ENCODE measurements at regions not wholly inside any gene's neighbourhood (a gene's known extent, or its start where the extent isn't known, plus 50 kb on each side); places are given as distances from the start of the nearest gene placed in this dataset.

- intact Hi-C loops (cut with DNase I), result no loop called here
- H3K27ac ChIP-seq, result no peak overlapping the region
- DNase-seq (ENCODE audit: extremely low spot score in 2 of 2), result no peak
- H3K4me3 ChIP-seq, result no peak overlapping the region
- no peaks in the 10 kb centered on the region for H3K9me3 ChIP-seq
- H3K36me3 ChIP-seq, result no peaks in the 10 kb centered on the region
- no peaks in the 10 kb centered on the region for H3K27me3 ChIP-seq
- TF ChIP-seq POLR2AphosphoS5 (IDR thresholded peaks at IDR 0.05; ENCODE audit: insufficient read depth in 1 of 2, low read depth in 1 of 2), result no peak
- TF ChIP-seq POLR2A (IDR thresholded peaks at IDR 0.05), result no peak
- TF ChIP-seq CTCF (IDR thresholded peaks at IDR 0.05), result no peak
- no peaks in the 10 kb centered on the region for H3K4me1 ChIP-seq
These were observed 128.3 kb upstream of the C1orf21 start for GRCh38 chr1:184258525-184258924.

GRCh38 chr1:184260382-184260781 is 126.4 kb upstream of the C1orf21 start:
- no peaks in the 10 kb centered on the region for H3K4me1 ChIP-seq
- no peaks in the 10 kb centered on the region for H3K36me3 ChIP-seq
- intact Hi-C loops (cut with DNase I), result no loop called here
- TF ChIP-seq CTCF (IDR thresholded peaks at IDR 0.05) (no peak), POLR2A (IDR thresholded peaks at IDR 0.05) (no peak), POLR2AphosphoS5 (IDR thresholded peaks at IDR 0.05; ENCODE audit: insufficient read depth in 1 of 2, low read depth in 1 of 2) (no peak)
- H3K4me3 ChIP-seq, result no peak overlapping the region
- H3K27ac ChIP-seq, result no peak overlapping the region
- no peaks in the 10 kb centered on the region for H3K27me3 ChIP-seq
- no peaks in the 10 kb centered on the region for H3K9me3 ChIP-seq
- no peak for DNase-seq (ENCODE audit: extremely low spot score in 2 of 2)

- intact Hi-C loops (cut with DNase I), result no loop called here
- Histone ChIP-seq H3K9me3 (no peaks in the 10 kb centered on the region), H3K27me3 (no peaks in the 10 kb centered on the region), H3K4me1 (no peaks in the 10 kb centered on the region), H3K36me3 (no peaks in the 10 kb centered on the region), H3K27ac (no peak overlapping the region), H3K4me3 (no peak overlapping the region)
- TF ChIP-seq CTCF (IDR thresholded peaks at IDR 0.05) (no peak), POLR2AphosphoS5 (IDR thresholded peaks at IDR 0.05; ENCODE audit: insufficient read depth in 1 of 2, low read depth in 1 of 2) (no peak), POLR2A (IDR thresholded peaks at IDR 0.05) (no peak)
- no peak for DNase-seq (ENCODE audit: extremely low spot score in 2 of 2)
These were observed 124.7 kb upstream of the C1orf21 start for GRCh38 chr1:184262109-184262508.

GRCh38 chr1:184267747-184268146 is 119.1 kb upstream of the C1orf21 start:
- DNase-seq (ENCODE audit: extremely low spot score in 2 of 2), result no peak
- H3K4me3 ChIP-seq, result no peak overlapping the region
- H3K27me3 ChIP-seq, result no peaks in the 10 kb centered on the region
- TF ChIP-seq CTCF (IDR thresholded peaks at IDR 0.05) (no peak), POLR2AphosphoS5 (IDR thresholded peaks at IDR 0.05; ENCODE audit: insufficient read depth in 1 of 2, low read depth in 1 of 2) (no peak), POLR2A (IDR thresholded peaks at IDR 0.05) (no peak)
- no peaks in the 10 kb centered on the region for H3K36me3 ChIP-seq
- H3K9me3 ChIP-seq, result no peaks in the 10 kb centered on the region
- no peaks in the 10 kb centered on the region for H3K4me1 ChIP-seq
- intact Hi-C loops (cut with DNase I), result no loop called here
- H3K27ac ChIP-seq, result no peak overlapping the region

- Histone ChIP-seq H3K4me1 (no peaks in the 10 kb centered on the region), H3K27ac (no peak overlapping the region), H3K9me3 (no peaks in the 10 kb centered on the region), H3K36me3 (no peaks in the 10 kb centered on the region), H3K27me3 (no peaks in the 10 kb centered on the region), H3K4me3 (no peak overlapping the region)
- TF ChIP-seq POLR2AphosphoS5 (IDR thresholded peaks at IDR 0.05; ENCODE audit: insufficient read depth in 1 of 2, low read depth in 1 of 2) (no peak), POLR2A (IDR thresholded peaks at IDR 0.05) (no peak), CTCF (IDR thresholded peaks at IDR 0.05) (no peak)
- no peak for DNase-seq (ENCODE audit: extremely low spot score in 2 of 2)
- intact Hi-C loops (cut with DNase I), result no loop called here
These were observed 116.3 kb upstream of the C1orf21 start for GRCh38 chr1:184270556-184270955.

Data from vagina (tissue), 2 donors.